K562 (cell line): ENCODE measurements at regions not wholly inside any gene's neighbourhood (a gene's known extent, or its start where the extent isn't known, plus 50 kb on each side); places are given as distances from the start of the nearest gene placed in this dataset.

Source experiments
- GTF3C2 ChIP-seq: IDR thresholded peaks from 3 replicates; pipeline ENCODE4 v1.6.1; 2011; ENCODE audit warnings: borderline replicate concordance, mild to moderate bottlenecking, moderate library complexity; ENCODE audit not compliant: insufficient read length; ENCODE audit errors: extremely low read depth
- ZNF518B ChIP-seq: fragments of 250-450 bp; sonication (Bioruptor Pico); IDR thresholded peaks from 2 replicates; pipeline ENCODE4 v1.5.0; 2021; ENCODE audit warnings: mild to moderate bottlenecking, moderate library complexity

- no peak for TF ChIP-seq GTF3C2
- no peak for TF ChIP-seq ZNF518B (CRISPR knock-in tag)
Measured at GRCh38 chr10:121324678-121325213, 273.5 kb downstream of the FGFR2 start (continued).
